DND-41 (cell line): ENCODE measurements at regions not wholly inside any gene's neighbourhood (a gene's known extent, or its start where the extent isn't known, plus 50 kb on each side); places are given as distances from the start of the nearest gene placed in this dataset.
"Not testable (repeated sequence)": the region's sequence is repeated elsewhere in the genome, so short reads cannot be mapped to it uniquely, and the experiment has no call there.

ENCODE experiments used
- ATAC-seq: fragments of 200-7000 bp; cut with Tn5 transposase; 3 replicates; pipeline ENCODE4 v1.9.1; 2021; ENCODE audit warnings: low read depth; ENCODE audit not compliant: insufficient read depth
- DNase-seq: peaks from one replicate; pipeline ENCODE4 v3.0.0-alpha.2; 2020
- H2AFZ ChIP-seq: 2 replicates; pipeline ENCODE4 v1.6.0; 2012; ENCODE audit warnings: low read depth, low read length
- H3K27ac ChIP-seq: 2 replicates; pipeline ENCODE4 v1.5.1; 2012; ENCODE audit warnings: low read length, inconsistent platforms
- H3K27me3 ChIP-seq: fragments of 200-600 bp; sonication (generic); 2 replicates; pipeline ENCODE4 v1.6.0; 2012; ENCODE audit warnings: low read length, mild to moderate bottlenecking, inconsistent platforms; ENCODE audit not compliant: insufficient read depth, poor library complexity
- H3K36me3 ChIP-seq: 2 replicates; pipeline ENCODE4 v1.5.1; 2012; ENCODE audit warnings: low read length, inconsistent platforms; ENCODE audit not compliant: insufficient read depth
- H3K4me1 ChIP-seq: 2 replicates; pipeline ENCODE4 v1.5.1; 2012; ENCODE audit warnings: mild to moderate bottlenecking, low read length; ENCODE audit not compliant: insufficient read depth
- H3K4me2 ChIP-seq: 2 replicates; pipeline ENCODE4 v1.6.0; 2012; ENCODE audit warnings: mild to moderate bottlenecking, moderate library complexity, low read length, inconsistent platforms; ENCODE audit not compliant: insufficient read depth
- H3K4me3 ChIP-seq, 2 experiments: fragments of 200-600 bp in 1 of 2; shearing (Covaris generic) in 1 of 2; 2 replicates each; pipeline ENCODE4 v1.5.1; 2012 to 2016; ENCODE audit warnings: inconsistent platforms in 2 of 2, low read length in 2 of 2, mild to moderate bottlenecking in 2 of 2, low read depth in 1 of 2, moderate library complexity in 1 of 2
- H3K79me2 ChIP-seq: 2 replicates; pipeline ENCODE4 v1.6.0; 2012; ENCODE audit warnings: low read length, inconsistent platforms; ENCODE audit not compliant: insufficient read depth
- H3K9ac ChIP-seq: 2 replicates; pipeline ENCODE4 v1.6.0; 2012; ENCODE audit warnings: low read depth, mild to moderate bottlenecking, inconsistent platforms, low read length, moderate library complexity
- H3K9me3 ChIP-seq: 2 replicates; pipeline ENCODE4 v1.5.1; 2012; ENCODE audit warnings: low read length, moderate library complexity, mild to moderate bottlenecking, inconsistent platforms; ENCODE audit not compliant: insufficient read depth, severe bottlenecking
- H4K20me1 ChIP-seq: 2 replicates; pipeline ENCODE4 v1.6.0; 2012; ENCODE audit warnings: low read length; ENCODE audit not compliant: insufficient read depth
- CTCF ChIP-seq: IDR thresholded peaks from 2 replicates; pipeline ENCODE4 v1.5.1; 2012; ENCODE audit warnings: borderline replicate concordance, low read length, moderate library complexity, mild to moderate bottlenecking; ENCODE audit not compliant: poor library complexity, severe bottlenecking; ENCODE audit errors: extremely low read depth
- EZH2 ChIP-seq: IDR thresholded peaks from 3 replicates; pipeline ENCODE4 v1.6.1; 2012; ENCODE audit warnings: borderline replicate concordance, low read depth, mild to moderate bottlenecking, moderate library complexity, low read length, inconsistent platforms; ENCODE audit not compliant: severe bottlenecking

DNA sequence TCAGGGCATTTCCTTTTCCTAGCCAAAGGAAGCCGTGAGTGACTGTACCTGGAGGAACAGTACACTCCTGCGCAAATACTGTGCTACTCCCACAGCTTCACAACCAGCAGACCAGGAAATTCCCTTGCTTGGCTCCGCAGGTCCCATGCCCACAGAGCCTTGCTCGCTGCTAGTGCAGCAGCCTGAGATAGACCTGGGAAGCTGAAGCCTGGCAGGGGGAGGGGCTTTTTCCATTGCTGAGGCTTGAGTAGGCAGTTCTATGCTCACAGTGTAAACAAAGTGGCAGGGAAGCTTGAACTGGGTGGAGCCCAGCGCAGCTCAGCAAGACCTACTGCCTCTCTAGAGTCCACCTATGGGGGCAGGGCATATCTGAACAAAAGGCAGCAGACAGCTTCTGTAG lies 291.2 kb downstream of the HGF start:
- H3K79me2 ChIP-seq: no peaks in the 10 kb centered on the region
- H3K9me3 ChIP-seq: no peaks in the 10 kb centered on the region
- no peaks in the 10 kb centered on the region for H4K20me1 ChIP-seq
- H3K36me3 ChIP-seq: no peaks in the 10 kb centered on the region
- H3K9ac ChIP-seq: no peak overlapping the region
- no peak overlapping the region for H2AFZ ChIP-seq
- H3K4me3 ChIP-seq: no peak overlapping the region
- ATAC-seq (no peak), DNase-seq (no peak)
- no peaks in the 10 kb centered on the region for H3K27me3 ChIP-seq
- TF ChIP-seq EZH2: no peak
- H3K27ac ChIP-seq: no peak overlapping the region
- H3K4me2 ChIP-seq: no peak overlapping the region
- no peaks in the 10 kb centered on the region for H3K4me1 ChIP-seq

DNA sequence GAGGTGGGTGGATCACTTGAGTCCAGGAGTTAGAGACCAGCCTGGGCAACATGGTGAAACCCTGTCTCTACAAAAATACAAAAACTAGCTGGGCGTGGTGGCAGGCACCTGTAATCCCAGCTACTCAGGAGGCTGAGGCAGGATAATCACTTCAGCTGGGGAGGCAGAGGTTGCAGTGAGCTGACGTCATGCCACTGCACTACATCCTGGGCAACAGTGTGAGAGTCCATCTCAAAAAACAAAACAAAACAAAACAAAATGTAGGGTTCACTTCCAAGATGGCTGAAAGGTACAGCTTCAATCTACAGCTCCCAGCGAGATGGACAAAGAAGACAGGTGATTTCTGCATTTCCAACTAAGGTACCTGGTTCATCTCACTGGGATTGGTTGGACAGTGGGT lies 291.6 kb downstream of the HGF start:
- not testable (repeated sequence) for H3K27ac ChIP-seq, H3K9ac ChIP-seq, DNase-seq, H3K4me2 ChIP-seq, H3K9me3 ChIP-seq, H3K36me3 ChIP-seq, H2AFZ ChIP-seq, H3K4me1 ChIP-seq, H3K79me2 ChIP-seq, H3K27me3 ChIP-seq, ATAC-seq, H3K4me3 ChIP-seq, H4K20me1 ChIP-seq

DNA sequence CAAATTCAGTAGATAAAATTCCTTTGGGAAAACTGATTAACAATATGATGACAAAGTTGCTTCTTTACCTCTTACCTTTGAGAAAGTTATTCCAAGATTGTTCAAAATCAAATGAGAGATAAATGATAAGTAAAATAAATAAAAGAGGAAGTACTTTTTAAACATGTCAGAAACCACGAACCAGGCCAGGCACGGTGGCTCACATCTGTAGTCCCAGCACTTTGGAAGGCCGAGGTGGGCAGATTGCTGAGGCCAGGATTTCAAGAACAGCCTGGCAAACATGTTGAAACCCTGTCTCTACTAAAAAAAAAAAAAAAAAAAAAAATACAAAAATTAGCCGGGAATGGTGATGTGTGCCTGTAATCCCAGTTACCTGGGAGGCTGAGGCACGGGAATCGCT lies 296.6 kb downstream of the HGF start:
- no peaks in the 10 kb centered on the region for H4K20me1 ChIP-seq
- no peak for TF ChIP-seq CTCF
- no peak overlapping the region for H2AFZ ChIP-seq
- ATAC-seq (no peak), DNase-seq (no peak)
- H3K36me3 ChIP-seq: no peaks in the 10 kb centered on the region
- H3K4me1 ChIP-seq: no peaks in the 10 kb centered on the region
- no peak overlapping the region for H3K9ac ChIP-seq
- H3K79me2 ChIP-seq: no peaks in the 10 kb centered on the region
- H3K9me3 ChIP-seq: no peaks in the 10 kb centered on the region
- no peak overlapping the region for H3K4me2 ChIP-seq
- no peaks in the 10 kb centered on the region for H3K27me3 ChIP-seq
- H3K4me3 ChIP-seq: no peak overlapping the region
- H3K27ac ChIP-seq: no peak overlapping the region

DNA sequence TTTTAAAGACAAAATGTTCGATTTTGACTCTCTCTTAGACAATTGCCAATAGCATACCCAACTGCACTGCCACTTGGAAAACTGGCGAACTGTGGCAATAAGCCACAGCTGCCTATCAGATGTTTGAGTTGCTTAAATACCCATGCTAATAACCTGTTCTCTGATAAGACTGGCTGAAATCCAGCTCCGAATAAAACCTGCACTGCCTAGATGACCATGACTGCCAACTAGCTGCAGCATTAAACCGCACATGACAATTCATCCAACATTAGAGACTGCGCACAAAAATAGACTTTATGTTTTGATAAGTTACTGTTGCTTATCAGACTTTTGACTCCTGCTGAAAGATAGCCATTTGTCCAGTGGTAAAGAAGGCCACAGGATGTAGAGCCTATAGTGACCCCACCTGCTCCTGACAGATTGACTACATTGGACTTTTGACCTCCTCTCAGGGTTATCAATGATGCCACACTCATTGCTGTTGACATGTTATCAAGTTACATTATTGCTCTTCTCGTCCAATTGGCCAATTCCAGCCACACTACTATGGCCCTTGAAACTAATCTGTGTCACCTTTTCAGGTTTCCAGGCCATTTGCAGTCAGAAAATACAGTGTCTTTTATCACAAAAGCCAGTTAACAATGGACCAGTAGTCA lies 299.0 kb downstream of the HGF start:
- Histone ChIP-seq H3K9me3 (no peaks in the 10 kb centered on the region), H3K4me3 (no peak overlapping the region), H3K36me3 (no peaks in the 10 kb centered on the region), H3K9ac (no peak overlapping the region), H3K79me2 (no peaks in the 10 kb centered on the region), H3K4me2 (no peak overlapping the region), H3K4me1 (no peaks in the 10 kb centered on the region), H2AFZ (no peak overlapping the region), H3K27ac (no peak overlapping the region), H3K27me3 (no peaks in the 10 kb centered on the region), H4K20me1 (no peaks in the 10 kb centered on the region)
- TF ChIP-seq CTCF (no peak), EZH2 (no peak)
- DNase-seq (no peak), ATAC-seq (no peak)
